Neural cell (in vitro differentiated cells): ENCODE measurements at regions not wholly inside any gene's neighbourhood (a gene's known extent, or its start where the extent isn't known, plus 50 kb on each side); places are given as distances from the start of the nearest gene placed in this dataset.

Source experiments
- CTCF ChIP-seq: fragments of 450-650 bp; IDR thresholded peaks from 2 replicates; pipeline ENCODE4 v1.5.1; 2014; ENCODE audit warnings: antibody characterized with exemption, mild to moderate bottlenecking, moderate library complexity; ENCODE audit not compliant: poor library complexity, severe bottlenecking
- EZH2 ChIP-seq: fragments of 200-600, 300-800 bp; shearing (Covaris generic), sonication (generic); IDR thresholded peaks from 2 replicates; pipeline ENCODE4 v1.6.1; 2014; ENCODE audit warnings: antibody characterized with exemption, low read length, borderline replicate concordance, mild to moderate bottlenecking; ENCODE audit not compliant: insufficient read depth, poor library complexity, severe bottlenecking
- POLR2AphosphoS5 ChIP-seq: IDR thresholded peaks from 2 replicates; pipeline ENCODE4 v1.6.1; 2012
- RAD21 ChIP-seq: fragments of 450-650 bp; conservative IDR thresholded peaks from 2 replicates; pipeline ENCODE4 v1.6.1; 2014; ENCODE audit warnings: antibody characterized with exemption, mild to moderate bottlenecking, moderate library complexity
- SMC3 ChIP-seq: fragments of 450-650 bp; conservative IDR thresholded peaks from 2 replicates; pipeline ENCODE4 v1.6.1; 2014; ENCODE audit warnings: antibody characterized with exemption, mild to moderate bottlenecking, moderate library complexity; ENCODE audit not compliant: poor library complexity
- TAF1 ChIP-seq: IDR thresholded peaks from 2 replicates; pipeline ENCODE4 v1.6.1; 2012; ENCODE audit warnings: low read depth
- TF ChIP-seq, protein P1 (sequence below): IDR thresholded peaks from 2 replicates; pipeline ENCODE4 v1.6.1; 2012; ENCODE audit warnings: borderline replicate concordance

DNA sequence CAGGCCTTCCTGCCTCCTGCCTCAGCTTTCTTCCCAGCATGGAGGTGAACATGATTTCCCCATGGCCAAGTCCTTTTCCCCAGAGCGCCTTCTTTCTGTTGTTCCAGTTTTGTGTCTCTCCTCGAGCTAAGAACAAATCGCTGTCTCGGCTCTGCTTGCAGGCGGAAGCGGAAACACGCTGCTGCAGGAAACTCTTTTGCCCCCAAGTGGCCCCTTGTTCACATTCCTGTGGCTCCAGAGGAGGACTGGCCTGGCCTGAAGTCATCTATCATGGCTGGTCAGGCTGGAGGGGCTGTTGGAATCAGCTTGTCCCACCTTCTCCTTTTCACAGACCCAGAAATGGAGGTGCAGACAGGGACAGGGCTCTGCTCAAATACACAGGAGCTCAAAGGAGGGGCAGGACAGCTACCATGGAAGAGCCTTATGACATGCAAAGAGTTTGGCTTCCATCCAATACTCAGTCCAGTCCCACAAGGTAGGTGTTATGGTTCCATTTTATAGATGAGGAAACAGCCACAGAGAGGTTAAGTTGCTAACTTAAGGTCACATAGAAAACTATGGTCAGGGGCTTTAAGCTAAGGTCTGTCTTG lies 182.2 kb upstream of the SYT13 start:
- TF ChIP-seq EZH2 = no peak
- TF ChIP-seq POLR2AphosphoS5 = no peak
- no peak for TF ChIP-seq SMC3
- TF ChIP-seq RAD21 = no peak
- no peak for TF ChIP-seq CTCF
- TF ChIP-seq TAF1 = no peak
- TF ChIP-seq, protein P1, sequence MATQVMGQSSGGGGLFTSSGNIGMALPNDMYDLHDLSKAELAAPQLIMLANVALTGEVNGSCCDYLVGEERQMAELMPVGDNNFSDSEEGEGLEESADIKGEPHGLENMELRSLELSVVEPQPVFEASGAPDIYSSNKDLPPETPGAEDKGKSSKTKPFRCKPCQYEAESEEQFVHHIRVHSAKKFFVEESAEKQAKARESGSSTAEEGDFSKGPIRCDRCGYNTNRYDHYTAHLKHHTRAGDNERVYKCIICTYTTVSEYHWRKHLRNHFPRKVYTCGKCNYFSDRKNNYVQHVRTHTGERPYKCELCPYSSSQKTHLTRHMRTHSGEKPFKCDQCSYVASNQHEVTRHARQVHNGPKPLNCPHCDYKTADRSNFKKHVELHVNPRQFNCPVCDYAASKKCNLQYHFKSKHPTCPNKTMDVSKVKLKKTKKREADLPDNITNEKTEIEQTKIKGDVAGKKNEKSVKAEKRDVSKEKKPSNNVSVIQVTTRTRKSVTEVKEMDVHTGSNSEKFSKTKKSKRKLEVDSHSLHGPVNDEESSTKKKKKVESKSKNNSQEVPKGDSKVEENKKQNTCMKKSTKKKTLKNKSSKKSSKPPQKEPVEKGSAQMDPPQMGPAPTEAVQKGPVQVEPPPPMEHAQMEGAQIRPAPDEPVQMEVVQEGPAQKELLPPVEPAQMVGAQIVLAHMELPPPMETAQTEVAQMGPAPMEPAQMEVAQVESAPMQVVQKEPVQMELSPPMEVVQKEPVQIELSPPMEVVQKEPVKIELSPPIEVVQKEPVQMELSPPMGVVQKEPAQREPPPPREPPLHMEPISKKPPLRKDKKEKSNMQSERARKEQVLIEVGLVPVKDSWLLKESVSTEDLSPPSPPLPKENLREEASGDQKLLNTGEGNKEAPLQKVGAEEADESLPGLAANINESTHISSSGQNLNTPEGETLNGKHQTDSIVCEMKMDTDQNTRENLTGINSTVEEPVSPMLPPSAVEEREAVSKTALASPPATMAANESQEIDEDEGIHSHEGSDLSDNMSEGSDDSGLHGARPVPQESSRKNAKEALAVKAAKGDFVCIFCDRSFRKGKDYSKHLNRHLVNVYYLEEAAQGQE = no peak
